Colonic mucosa (tissue), 4 donors: ENCODE measurements at regions not wholly inside any gene's neighbourhood (a gene's known extent, or its start where the extent isn't known, plus 50 kb on each side); places are given as distances from the start of the nearest gene placed in this dataset.

Experiments used
- DNase-seq: peaks from one replicate; pipeline ENCODE4 v3.0.0-alpha.2; 2020
- H3K27ac ChIP-seq: fragments of 200-600 bp; one replicate; pipeline ENCODE4 v1.8.0; 2021
- H3K27me3 ChIP-seq: fragments of 200-600 bp; one replicate; pipeline ENCODE4 v1.8.0; 2021
- H3K36me3 ChIP-seq: fragments of 200-600 bp; one replicate; pipeline ENCODE4 v1.8.0; 2021
- H3K4me1 ChIP-seq: fragments of 200-600 bp; one replicate; pipeline ENCODE4 v1.8.0; 2021; ENCODE audit warnings: mild to moderate bottlenecking
- H3K4me3 ChIP-seq: fragments of 200-600 bp; one replicate; pipeline ENCODE4 v1.8.0; 2021
- H3K9ac ChIP-seq, 2 donors: one replicate each; pipeline ENCODE4 v1.7.0; 2013; ENCODE audit warnings: control low read depth in 2 of 2, low read depth in 2 of 2, low read length in 2 of 2
- H3K9me3 ChIP-seq: fragments of 200-600 bp; one replicate; pipeline ENCODE4 v1.8.0; 2021
- CTCF ChIP-seq: fragments of 200-600 bp; IDR thresholded peaks from one replicate; pipeline ENCODE4 v1.8.0; 2022; ENCODE audit warnings: antibody characterized with exemption, mild to moderate bottlenecking
- intact Hi-C: fragments of 100-400 bp; cut with DNase I; formaldehyde crosslinking; loops from one replicate; pipeline ENCODE4 v1.14.1; 2022
- donor health status: healthy.
- donor health status: DM: no; HTN: no; CAD: no.
- donor health status: DM: no; HTN: no; CAD: no.

GRCh38 chr20:48298433-48298832, 513.2 kb upstream of the SULF2 start:
- Histone ChIP-seq H3K9ac (no peak overlapping the region), H3K27ac (no peak overlapping the region), H3K36me3 (no peaks in the 10 kb centered on the region), H3K9me3 (no peaks in the 10 kb centered on the region), H3K4me1 (no peaks in the 10 kb centered on the region), H3K4me3 (no peak overlapping the region), H3K27me3 (no peaks in the 10 kb centered on the region)
- no peak for TF ChIP-seq CTCF
- no peak for DNase-seq
- intact Hi-C loops, result no loop called here

- H3K9ac ChIP-seq, result no peak overlapping the region
- intact Hi-C loops, result no loop called here
- no peak overlapping the region for H3K27ac ChIP-seq
- no peaks in the 10 kb centered on the region for H3K9me3 ChIP-seq
- no peak for TF ChIP-seq CTCF
- no peak for DNase-seq
- H3K27me3 ChIP-seq, result no peaks in the 10 kb centered on the region
- no peaks in the 10 kb centered on the region for H3K36me3 ChIP-seq
- no peak overlapping the region for H3K4me3 ChIP-seq
- no peaks in the 10 kb centered on the region for H3K4me1 ChIP-seq
Observed at GRCh38 chr20:48295966-48296421, 510.7 kb upstream of the SULF2 start.

GRCh38 chr20:48295445-48295903, 510.2 kb upstream of the SULF2 start:
- intact Hi-C loops, result no loop called here
- Histone ChIP-seq H3K4me1 (no peaks in the 10 kb centered on the region), H3K27ac (no peak overlapping the region), H3K9me3 (no peaks in the 10 kb centered on the region), H3K36me3 (no peaks in the 10 kb centered on the region), H3K9ac (no peak overlapping the region), H3K4me3 (no peak overlapping the region), H3K27me3 (no peaks in the 10 kb centered on the region)
- TF ChIP-seq CTCF, result no peak
- no peak for DNase-seq

GRCh38 chr20:48294942-48295341, 509.7 kb upstream of the SULF2 start:
- no peak for TF ChIP-seq CTCF
- no peaks in the 10 kb centered on the region for H3K9me3 ChIP-seq
- intact Hi-C loops, result no loop called here
- no peaks in the 10 kb centered on the region for H3K27me3 ChIP-seq
- H3K4me3 ChIP-seq, result no peak overlapping the region
- no peak for DNase-seq
- H3K4me1 ChIP-seq, result no peaks in the 10 kb centered on the region
- no peaks in the 10 kb centered on the region for H3K36me3 ChIP-seq
- H3K9ac ChIP-seq, result no peak overlapping the region
- H3K27ac ChIP-seq, result no peak overlapping the region

GRCh38 chr20:48294196-48294595, 508.9 kb upstream of the SULF2 start:
- no peak for TF ChIP-seq CTCF
- H3K36me3 ChIP-seq, result no peaks in the 10 kb centered on the region
- H3K27ac ChIP-seq, result no peak overlapping the region
- no peaks in the 10 kb centered on the region for H3K9me3 ChIP-seq
- H3K4me1 ChIP-seq, result no peaks in the 10 kb centered on the region
- H3K9ac ChIP-seq, result no peak overlapping the region
- no peak for DNase-seq
- H3K4me3 ChIP-seq, result no peak overlapping the region
- intact Hi-C loops, result no loop called here
- H3K27me3 ChIP-seq, result no peaks in the 10 kb centered on the region

GRCh38 chr20:48293671-48294070, 508.4 kb upstream of the SULF2 start:
- Histone ChIP-seq H3K4me1 (no peaks in the 10 kb centered on the region), H3K9ac (no peak overlapping the region), H3K27ac (no peak overlapping the region), H3K4me3 (no peak overlapping the region), H3K27me3 (no peaks in the 10 kb centered on the region), H3K9me3 (no peaks in the 10 kb centered on the region), H3K36me3 (no peaks in the 10 kb centered on the region)
- DNase-seq, result no peak
- intact Hi-C loops, result no loop called here
- TF ChIP-seq CTCF, result no peak
